ENCODE measurements at regions not wholly inside any gene's neighbourhood (a gene's known extent, or its start where the extent isn't known, plus 50 kb on each side); places are given as distances from the start of the nearest gene placed in this dataset.
"Not testable (repeated sequence)": the region's sequence is repeated elsewhere in the genome, so short reads cannot be mapped to it uniquely, and the experiment has no call there.

DNA sequence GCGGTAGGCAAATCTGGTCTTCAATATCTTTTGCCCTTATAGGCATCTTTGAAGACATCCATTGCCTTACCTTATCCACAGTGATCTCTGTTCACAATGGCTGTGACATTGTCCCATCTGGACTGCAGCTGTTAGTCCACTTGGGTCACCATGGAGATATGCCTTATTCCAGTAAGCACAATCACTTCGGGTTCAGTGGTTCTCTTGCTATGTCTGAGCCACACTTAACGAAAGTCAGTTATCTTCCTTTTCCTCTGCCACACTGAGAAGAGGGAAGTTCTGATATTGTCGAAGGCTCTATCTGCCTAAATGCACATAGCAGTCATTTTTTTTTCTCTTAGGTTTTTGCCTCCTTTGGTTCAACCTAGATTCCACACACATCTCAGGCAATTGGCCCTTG is 119.0 kb upstream of the SATB1 start:
- intact Hi-C loops (cut with DNase I): no loop called here
- no peak for DNase-seq
- no peak for ATAC-seq

DNA sequence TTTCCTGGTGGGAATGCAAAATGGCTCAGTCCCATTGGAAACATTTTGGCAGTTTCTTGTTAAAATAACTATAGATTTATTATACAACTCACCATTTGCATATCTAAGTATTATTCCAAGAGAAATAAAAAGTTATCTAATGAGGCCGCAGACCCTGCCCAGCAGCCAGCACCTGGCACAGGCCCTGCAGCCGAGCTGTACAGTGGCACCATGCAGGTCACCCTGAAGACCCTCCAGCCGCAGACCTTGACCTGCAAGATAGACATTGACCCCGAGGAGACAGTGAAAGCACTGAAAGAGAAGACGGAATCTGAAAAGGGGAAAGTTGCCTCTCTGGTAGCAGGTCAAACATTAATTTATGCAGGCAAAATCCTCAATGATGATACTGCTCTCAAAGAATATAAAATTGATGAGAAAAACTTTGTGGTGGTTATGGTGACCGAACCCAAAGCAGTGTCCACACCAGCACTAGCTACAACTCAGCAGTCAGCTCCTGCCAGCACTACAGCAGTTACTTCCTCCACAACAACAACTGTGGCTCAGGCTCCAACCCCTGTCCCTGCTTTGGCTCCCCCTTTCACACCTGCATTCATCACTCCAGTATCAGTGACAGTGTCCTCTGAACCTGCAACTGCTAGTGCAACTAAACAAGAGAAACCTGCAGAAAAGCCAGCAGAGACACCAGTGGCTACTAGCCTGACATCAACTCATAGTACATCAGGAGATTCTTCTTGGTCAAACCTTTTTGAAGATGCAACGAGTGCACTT is 113.5 kb upstream of the SATB1 start:
- DNase-seq (no peak), ATAC-seq (no peak)
- intact Hi-C loops (cut with DNase I): no loop called here

DNA sequence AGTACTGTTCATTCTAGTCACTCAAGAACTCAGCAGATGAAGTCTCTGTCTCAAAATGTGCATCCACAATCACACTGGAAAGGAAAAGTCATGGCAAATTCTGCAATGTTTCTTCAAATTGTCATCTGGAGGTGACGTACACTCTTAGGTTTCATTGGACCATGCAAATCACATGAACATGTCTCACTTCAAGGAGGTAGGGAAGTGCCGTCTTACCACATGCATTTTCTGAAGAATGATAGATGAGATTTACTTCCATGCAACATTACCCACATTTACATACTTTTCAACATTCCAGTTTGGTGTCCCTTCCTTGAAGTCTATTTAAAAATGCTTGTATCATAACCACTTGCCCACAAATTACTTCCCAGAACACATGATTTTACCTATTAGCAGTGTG is 107.9 kb upstream of the SATB1 start:
- intact Hi-C loops (cut with DNase I): no loop called here
- DNase-seq (no peak), ATAC-seq (no peak)

DNA sequence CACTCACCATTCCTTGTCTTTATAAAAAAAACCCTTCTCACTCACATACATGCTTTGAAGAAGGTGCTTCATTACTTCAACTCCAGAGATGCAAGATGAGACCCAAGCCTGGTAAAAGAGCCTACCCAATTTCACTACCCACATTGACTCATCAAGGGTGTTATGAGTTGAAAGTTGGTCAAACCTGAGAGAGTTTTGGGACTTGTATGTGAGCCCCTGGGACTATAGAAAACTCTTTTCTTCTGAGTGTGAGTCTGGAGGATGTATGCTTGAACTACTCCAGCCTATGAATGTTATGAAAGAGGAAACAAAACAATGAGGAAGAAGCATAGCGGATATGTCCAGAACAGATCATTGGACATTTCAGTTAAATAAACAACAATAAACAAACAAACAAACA is 106.5 kb upstream of the SATB1 start:
- ATAC-seq: no peak
- intact Hi-C loops (cut with DNase I): no loop called here
- DNase-seq: no peak

DNA sequence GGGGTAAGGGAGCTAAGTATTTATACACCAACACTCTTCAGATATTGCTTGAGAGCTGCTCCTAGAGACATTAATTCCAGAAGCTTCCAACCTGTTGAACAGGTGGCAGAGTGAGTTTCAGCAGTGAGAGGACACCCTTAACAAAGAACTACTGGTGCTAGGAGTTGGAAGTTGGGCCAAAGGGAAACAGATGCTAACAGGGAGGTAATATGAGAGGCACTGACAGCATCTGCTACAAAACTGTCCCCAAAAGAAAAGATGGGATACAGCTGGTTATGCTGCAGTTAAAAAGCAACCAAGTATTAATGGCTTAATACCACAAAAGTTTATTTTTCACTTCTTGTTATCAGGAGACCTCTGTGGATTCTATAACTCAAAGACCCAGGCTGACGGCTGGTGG is 104.5 kb upstream of the SATB1 start:
- no peak for ATAC-seq
- intact Hi-C loops (cut with DNase I): no loop called here

DNA sequence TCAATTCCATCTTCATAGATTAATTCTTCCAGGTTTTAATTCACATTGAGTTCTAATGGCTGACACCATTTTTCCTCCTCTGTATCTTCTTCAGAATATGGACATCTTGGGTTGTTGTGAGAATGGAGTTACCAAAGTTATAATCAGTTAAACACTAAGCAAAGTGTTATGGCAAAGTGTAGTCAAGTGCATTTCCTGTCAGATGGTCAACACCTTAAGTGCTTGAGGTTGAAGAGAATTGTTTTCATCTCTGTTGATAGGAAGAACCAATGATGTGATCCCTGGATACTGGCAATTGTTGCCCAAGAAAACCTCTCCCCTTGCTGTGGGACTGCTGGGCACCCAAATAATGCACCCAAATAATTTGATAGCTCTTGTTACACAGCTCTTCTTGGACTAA is 102.6 kb upstream of the SATB1 start:
- ATAC-seq (no peak), DNase-seq (no peak)
- intact Hi-C loops (cut with DNase I): no loop called here

More for the DNA sequence above, 104.5 kb upstream of the SATB1 start:
- no peak for DNase-seq

DNA sequence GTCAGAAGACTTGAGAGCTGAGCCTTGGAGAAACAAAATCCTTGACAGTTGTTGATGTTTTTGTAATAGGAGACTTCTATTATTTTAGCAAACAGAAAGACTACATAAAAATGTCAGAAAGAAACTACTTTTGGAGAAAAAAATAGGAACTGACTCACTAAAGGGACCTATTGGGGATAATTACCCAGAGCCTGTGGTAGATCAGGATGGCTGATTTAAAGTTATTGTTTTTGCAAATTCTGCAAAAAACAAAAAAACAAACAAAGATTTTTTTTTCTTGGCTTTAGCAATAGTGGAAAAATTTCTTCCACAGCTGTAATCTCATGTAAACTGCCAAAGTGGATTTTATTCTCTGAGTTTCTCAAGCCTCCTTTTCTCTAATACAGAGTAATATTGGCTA is 101.5 kb upstream of the SATB1 start:
- intact Hi-C loops (cut with DNase I): no loop called here
- no peak for DNase-seq
- no peak for ATAC-seq

DNA sequence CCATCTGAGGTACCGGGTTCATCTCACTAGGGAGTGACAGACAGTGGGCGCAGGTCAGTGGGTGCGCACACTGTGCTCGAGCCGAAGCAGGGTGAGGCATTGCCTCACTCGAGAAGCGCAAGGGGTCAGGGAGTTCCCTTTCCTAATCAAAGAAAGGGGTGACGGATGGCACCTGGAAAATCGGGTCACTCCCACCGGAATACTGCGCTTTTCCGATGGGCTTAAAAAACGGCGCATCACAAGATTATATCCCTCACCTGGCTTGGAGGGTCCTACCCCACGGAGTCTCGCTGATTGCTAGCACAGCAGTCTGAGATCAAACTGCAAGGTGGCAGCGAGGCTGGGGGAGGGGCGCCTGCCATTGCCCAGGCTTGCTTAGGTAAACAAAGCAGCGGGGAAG is 91.0 kb upstream of the SATB1 start:
- intact Hi-C loops (cut with DNase I); ATAC-seq; DNase-seq: not testable (repeated sequence)

DNA sequence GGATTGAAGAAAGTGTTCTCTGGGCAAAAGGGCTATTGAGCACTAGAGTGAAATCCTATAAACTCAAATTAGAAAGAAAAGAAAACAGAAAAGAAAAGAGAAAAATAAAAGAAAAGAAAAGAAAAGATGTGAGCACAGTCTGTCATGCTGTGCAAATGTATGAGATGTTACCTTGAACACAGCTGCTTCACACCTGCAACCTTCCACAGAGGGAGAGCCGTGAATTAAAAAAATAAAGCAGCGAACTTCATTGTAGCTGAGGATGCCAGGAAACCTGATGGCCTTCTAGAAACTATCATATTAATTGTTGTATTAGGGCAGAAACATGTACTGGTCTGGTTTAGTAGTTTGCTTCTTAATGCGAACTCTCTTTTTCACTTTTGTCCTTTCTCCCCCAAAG is 88.0 kb upstream of the SATB1 start:
- intact Hi-C loops (cut with DNase I): no loop called here
- ATAC-seq: no peak
- DNase-seq: no peak

DNA sequence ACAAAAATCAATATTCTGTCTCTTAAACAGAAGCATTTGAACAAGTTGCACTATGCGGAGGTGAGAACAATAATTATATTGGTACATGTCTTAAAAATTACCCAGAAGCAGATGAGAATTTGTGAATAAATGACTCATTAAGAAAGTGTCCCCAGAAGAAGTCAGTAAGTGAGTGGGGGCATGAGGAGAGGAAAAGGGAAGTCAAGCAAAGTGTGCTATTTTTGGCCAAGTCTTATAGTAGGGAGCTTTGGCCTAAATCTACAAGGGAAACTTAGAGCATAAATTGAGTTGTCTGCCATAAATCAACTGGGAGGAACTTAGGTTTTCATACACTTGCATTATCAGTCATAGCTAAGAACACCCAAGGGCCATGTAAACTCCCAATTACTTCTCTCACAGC is 86.9 kb upstream of the SATB1 start:
- intact Hi-C loops (cut with DNase I): no loop called here
- no peak for ATAC-seq
- DNase-seq: no peak

DNA sequence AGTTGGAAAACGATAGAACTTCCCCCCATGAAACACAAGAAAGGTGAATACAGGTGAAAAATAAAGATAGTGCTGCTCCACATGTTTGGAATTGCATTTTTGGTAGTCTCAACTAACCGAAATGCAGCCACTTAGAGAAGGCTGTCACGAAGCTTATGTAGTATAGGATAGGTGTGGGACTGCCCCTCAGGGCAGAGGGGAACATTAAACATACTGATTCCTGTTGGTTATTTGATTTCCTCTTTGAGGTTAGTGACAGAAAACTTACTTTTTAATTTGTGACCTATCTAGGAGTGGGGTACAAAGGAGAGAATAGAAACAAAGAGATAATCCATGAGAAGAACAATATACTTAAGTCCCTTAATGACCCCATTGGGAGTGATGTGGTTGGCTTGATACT is 85.8 kb upstream of the SATB1 start:
- no peak for ATAC-seq
- intact Hi-C loops (cut with DNase I): no loop called here
- no peak for DNase-seq

DNA sequence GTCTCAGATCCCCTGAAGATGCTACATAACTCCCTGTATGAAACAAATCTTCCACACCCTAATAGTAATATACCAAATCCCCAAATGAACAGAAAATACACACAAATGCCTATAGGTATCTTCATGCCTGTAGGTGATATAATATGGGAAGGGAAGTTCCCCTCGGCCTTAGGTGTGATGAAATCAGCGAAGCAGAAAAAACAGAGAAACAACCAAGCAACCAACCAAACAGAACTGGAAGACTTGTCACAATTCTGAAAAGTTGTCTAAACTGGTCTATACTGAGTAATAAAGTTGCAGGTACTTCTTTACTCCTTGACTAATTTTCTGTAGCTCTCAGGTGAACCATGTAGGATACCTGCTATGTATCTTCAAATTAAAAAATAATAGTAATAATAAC is 82.2 kb upstream of the SATB1 start:
- ATAC-seq (no peak), DNase-seq (no peak)
- intact Hi-C loops (cut with DNase I): no loop called here

DNA sequence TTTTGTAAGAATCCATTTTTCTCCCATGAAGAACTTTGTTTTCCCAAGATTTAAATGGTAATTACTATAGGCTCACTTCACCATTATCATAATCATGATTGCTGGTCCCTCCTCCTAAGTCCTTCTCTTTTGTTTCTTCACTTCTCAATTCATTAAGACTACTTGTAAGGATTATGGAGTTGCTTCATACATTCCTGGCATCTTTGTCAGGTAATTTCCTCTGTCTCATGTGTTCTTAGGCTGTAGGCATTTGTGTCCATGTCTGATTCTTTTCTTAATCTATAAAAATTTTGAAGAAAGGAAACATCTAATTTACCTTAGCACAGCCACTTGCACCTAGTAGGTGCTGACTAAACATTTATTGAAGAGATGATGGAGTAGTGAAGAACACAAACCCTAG is 79.9 kb upstream of the SATB1 start:
- intact Hi-C loops (cut with DNase I): no loop called here
- ATAC-seq: no peak

DNA sequence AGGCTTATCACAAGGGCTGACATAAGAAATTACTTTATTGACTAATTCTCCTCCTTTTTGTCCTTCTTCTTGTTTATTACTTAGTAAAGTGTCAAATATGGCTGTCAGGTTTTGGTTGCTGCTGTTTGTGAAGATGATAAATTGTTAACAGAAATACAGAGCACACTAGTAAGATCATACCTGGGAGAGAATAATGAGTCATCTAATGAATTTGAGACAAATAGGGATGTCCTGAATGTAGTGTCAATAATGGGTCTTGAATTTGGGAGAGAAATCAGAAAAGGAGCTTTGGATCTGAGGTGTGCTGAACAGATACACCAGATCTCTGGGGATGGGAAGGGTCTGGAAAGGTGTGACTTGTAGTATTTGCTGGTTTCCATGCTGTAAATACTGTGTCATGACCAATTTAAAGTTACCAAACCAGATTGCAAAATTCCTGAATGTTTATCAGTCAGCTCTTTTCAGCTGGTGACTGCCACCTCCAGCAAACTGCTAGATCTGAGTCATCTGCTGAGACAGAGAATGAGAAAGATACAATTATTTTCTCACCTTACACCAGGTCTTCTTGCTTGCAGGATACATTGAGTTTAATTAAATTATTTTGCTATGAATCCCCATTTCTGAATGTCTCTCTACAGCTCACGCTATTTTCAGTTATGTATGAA is 76.7 kb upstream of the SATB1 start:
- no peak for DNase-seq
- intact Hi-C loops (cut with DNase I): no loop called here
- ATAC-seq: no peak

More for the DNA sequence above, 79.9 kb upstream of the SATB1 start:
- no peak for DNase-seq

DNA sequence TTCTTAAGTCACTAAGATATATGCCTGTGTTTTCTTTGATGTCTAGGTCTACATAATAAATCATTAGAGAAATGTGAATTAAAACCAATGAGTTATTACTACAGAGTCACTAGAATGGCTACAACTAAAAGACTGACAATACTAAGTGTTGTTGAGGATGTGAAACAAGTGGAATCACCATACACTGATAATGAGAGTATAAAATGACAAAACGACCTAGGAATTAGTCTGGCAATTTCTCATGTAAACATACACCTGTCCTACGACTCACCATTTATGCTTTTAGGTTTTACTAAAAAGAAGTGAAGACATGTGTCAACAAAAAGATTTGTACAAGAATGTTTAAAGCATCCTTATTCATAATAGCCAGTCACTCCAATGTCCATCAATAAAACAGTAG is 75.2 kb upstream of the SATB1 start:
- no peak for DNase-seq
- intact Hi-C loops (cut with DNase I): no loop called here
- ATAC-seq: no peak

DNA sequence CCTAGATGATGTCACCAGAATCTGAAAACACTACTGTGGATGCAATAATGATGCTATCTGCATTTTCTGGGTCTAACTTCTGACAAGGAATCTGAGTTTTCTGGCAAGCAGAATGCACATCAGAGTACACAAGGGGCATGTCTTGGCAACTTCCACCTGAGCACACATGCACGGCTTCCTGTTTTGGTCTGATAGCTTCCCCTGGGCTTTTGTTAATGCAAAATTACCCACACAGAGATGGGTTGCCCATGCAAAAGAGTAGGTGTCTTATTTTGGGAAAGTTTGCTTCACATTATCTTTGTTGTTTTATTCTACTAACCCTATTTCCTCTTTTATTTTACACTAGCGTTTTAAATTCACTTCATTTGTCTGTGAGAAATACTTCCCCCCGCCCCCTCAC is 74.2 kb upstream of the SATB1 start:
- no peak for DNase-seq
- no peak for ATAC-seq
- intact Hi-C loops (cut with DNase I): no loop called here

DNA sequence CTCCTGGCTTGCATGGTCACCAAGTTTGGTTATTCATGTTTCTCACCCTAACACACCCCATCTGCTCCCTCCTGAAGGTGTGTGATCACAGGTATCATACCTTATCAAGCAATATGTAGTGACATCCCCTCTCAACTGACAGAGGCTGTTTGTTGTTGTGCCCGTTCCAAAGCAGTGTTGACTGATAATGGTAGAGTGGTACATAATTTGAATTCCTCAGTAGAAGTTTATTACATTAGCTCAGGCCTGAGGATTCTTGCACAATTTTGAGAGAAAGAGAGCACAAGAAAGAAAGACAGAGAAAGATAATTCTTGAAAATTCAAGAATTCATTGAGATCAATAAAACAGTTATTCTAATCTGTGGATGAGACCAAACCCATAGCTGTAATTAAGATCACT is 69.1 kb upstream of the SATB1 start:
- DNase-seq (no peak), ATAC-seq (no peak)
- intact Hi-C loops (cut with DNase I): no loop called here

DNA sequence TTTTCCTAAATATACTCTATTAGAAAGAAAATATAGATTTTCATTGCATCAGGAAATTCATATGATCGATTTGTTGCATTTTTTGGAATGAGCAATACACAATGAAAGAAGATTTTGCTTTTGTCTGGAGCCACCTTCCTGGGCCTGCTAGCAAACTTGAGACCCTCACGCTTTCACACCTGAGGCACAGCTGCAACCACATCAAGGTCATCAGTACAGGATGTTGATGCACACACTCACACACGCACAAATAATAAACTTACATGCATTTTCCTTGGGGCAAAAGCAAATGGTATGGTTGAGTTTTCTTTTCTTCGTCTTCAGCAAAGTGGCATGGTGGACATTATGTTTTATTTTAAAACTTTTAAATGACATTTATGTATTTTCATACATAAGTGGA is 64.8 kb upstream of the SATB1 start:
- intact Hi-C loops (cut with DNase I): no loop called here

DNA sequence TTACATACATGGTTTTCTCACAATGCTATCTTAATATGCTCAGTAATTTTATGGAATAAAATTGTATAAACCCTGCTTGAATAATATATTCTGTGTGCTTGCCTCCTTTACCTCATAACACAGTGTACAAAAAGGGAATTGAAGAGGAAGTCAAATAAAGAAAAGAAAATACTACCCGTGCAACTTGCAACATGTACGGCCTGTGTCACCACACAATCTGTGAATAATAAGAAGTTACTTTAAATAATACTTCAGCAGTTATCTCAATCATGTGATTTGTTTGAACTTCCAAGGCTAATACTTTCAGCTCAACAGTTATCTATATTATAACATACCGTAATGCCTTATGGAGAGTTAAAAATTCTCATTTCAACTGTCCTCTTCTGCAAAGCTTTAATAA is 58.1 kb upstream of the SATB1 start:
- intact Hi-C loops (cut with DNase I): no loop called here
- ATAC-seq: no peak
- DNase-seq: no peak

More for the DNA sequence above, 64.8 kb upstream of the SATB1 start:
- DNase-seq: no peak
- ATAC-seq: no peak

DNA sequence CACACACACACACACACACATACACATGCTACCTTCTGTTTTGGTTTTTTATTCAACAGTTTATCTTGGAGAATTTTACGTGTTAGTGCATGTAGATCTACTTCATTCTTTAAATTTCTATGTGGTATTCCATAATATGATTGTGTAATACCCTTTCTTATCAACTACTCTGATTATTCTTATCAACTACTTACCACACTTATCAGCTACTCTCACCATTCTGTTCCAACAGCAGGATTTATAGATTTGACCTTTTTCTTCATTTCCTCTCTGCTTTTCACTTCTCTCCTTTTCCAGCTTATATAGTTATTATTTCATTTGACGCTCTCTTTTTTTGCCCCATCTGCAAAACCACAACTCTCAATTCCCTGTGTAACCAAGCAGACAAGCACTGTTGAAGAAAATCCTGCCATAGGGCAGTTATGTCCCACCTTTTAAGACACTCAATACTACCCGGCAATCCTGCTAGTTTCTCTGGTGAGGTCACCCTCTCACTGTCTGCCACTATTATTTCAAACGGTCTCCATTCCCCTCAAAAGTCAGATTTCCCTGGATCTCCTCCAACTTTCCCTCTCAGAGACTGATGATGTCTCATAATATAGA is 56.9 kb upstream of the SATB1 start:
- ATAC-seq: no peak
- intact Hi-C loops (cut with DNase I): no loop called here
- DNase-seq: no peak

DNA sequence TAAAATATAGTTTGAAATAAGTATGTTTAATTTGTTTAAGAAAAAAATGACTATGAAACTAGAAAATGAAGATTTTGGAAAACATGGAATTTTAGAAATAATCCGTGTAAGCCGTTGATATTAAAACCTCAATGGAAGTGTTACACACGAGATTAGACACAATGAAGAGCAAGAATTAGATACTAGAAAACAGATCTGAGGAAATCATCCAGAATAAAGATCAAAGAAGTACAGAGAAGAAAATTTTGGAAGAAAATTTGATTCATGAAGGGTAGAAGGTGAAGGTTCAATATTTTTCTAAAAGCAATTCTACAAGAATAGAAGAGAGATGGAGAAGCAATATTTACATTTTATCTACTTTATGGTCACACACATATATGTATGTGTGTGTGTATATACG is 52.5 kb upstream of the SATB1 start:
- DNase-seq (no peak), ATAC-seq (no peak)
- intact Hi-C loops (cut with DNase I): no loop called here

Measured in left cardiac atrium (tissue), 4 donors.